SK-N-SH (cell line): ENCODE measurements at regions not wholly inside any gene's neighbourhood (a gene's known extent, or its start where the extent isn't known, plus 50 kb on each side); places are given as distances from the start of the nearest gene placed in this dataset.

Experiments used
- CHD2 ChIP-seq: fragments of 150-350 bp; IDR thresholded peaks from 2 replicates; pipeline ENCODE4 v1.6.1; 2018; ENCODE audit warnings: low read length; ENCODE audit not compliant: partially characterized antibody
- EZH2phosphoT487 ChIP-seq: fragments of 200-600 bp; sonication (generic); IDR thresholded peaks from 2 replicates; pipeline ENCODE4 v1.6.1; 2017; ENCODE audit warnings: low read depth, mixed run types, mild to moderate bottlenecking, antibody characterized with exemption, moderate library complexity, borderline replicate concordance
- GATA2 ChIP-seq: sonication (generic); formaldehyde crosslinking; IDR thresholded peaks from 2 replicates; pipeline ENCODE4 v1.5.0; 2020; ENCODE audit warnings: mild to moderate bottlenecking, missing genetic modification reagents
- JUND ChIP-seq: IDR thresholded peaks from 2 replicates; pipeline ENCODE4 v1.4.0; 2012
- MEF2A ChIP-seq: IDR thresholded peaks from 2 replicates; pipeline ENCODE4 v1.4.0; 2012; ENCODE audit warnings: low read depth, borderline replicate concordance
- NRF1 ChIP-seq: IDR thresholded peaks from 2 replicates; pipeline ENCODE4 v1.6.1; 2012; ENCODE audit warnings: low read depth, mild to moderate bottlenecking, low read length
- POLR2AphosphoS5 ChIP-seq: IDR thresholded peaks from 2 replicates; pipeline ENCODE4 v1.6.1; 2012; ENCODE audit warnings: low read depth, low read length
- RAD21 ChIP-seq: IDR thresholded peaks from 2 replicates; pipeline ENCODE4 v1.6.1; 2012; ENCODE audit warnings: mild to moderate bottlenecking, low read length
- SIN3A ChIP-seq: IDR thresholded peaks from 2 replicates; pipeline ENCODE4 v1.6.1; 2012; ENCODE audit warnings: low read depth, mild to moderate bottlenecking, low read length, moderate library complexity, borderline replicate concordance
- TF ChIP-seq, protein P1 (sequence below): fragments of 200-600 bp; sonication (generic); IDR thresholded peaks from 2 replicates; pipeline ENCODE4 v1.6.1; 2017; ENCODE audit warnings: antibody characterized with exemption, mild to moderate bottlenecking, moderate library complexity
- TF ChIP-seq, protein P2 (sequence below): IDR thresholded peaks from 2 replicates; pipeline ENCODE4 v1.4.0; 2012; ENCODE audit warnings: low read depth
- TF ChIP-seq, protein P3 (sequence below): IDR thresholded peaks from 2 replicates; pipeline ENCODE4 v1.6.1; 2012; ENCODE audit warnings: mild to moderate bottlenecking, low read depth, low read length, moderate library complexity

DNA sequence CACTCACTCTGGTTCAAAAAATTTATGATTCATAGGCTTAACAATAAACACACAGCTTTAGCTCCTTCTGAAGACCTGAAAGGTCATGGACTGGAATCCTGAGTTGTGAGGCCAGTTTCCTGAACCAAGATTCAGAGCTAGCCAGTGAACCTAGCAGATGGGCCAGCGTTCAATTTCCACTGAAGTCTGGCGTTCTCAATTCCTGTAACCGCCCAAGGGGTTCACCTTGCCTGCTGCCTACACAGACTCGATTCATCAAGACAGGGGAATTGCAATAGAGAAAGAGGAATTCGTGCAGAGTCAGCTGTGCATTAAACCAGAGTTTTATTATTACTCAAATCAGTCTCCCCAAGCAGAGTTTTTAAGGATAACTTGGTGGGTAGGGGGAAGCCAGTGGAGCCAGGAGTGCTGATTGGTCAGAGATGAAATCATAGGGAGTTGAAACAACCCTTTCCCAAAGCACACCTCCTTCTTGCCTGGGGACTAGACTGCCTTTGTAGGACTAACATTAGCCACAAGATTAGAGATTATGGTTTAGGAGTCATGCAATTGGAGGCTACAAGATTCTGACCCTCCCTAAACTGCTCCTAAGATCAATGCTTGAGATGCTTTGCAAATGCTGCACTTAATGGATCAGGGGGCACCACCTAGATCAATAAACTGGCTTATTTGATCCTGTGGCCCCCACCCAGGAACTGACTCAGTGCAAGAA, 117.5 kb upstream of the SHB start:
- TF ChIP-seq, protein P1, sequence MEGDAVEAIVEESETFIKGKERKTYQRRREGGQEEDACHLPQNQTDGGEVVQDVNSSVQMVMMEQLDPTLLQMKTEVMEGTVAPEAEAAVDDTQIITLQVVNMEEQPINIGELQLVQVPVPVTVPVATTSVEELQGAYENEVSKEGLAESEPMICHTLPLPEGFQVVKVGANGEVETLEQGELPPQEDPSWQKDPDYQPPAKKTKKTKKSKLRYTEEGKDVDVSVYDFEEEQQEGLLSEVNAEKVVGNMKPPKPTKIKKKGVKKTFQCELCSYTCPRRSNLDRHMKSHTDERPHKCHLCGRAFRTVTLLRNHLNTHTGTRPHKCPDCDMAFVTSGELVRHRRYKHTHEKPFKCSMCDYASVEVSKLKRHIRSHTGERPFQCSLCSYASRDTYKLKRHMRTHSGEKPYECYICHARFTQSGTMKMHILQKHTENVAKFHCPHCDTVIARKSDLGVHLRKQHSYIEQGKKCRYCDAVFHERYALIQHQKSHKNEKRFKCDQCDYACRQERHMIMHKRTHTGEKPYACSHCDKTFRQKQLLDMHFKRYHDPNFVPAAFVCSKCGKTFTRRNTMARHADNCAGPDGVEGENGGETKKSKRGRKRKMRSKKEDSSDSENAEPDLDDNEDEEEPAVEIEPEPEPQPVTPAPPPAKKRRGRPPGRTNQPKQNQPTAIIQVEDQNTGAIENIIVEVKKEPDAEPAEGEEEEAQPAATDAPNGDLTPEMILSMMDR: no peak
- TF ChIP-seq GATA2 (CRISPR knock-in tag) (no peak), RAD21 (no peak), POLR2AphosphoS5 (no peak), SIN3A (no peak), NRF1 (no peak), EZH2phosphoT487 (no peak), CHD2 (no peak), JUND (no peak), MEF2A (no peak)
- TF ChIP-seq, protein P2, sequence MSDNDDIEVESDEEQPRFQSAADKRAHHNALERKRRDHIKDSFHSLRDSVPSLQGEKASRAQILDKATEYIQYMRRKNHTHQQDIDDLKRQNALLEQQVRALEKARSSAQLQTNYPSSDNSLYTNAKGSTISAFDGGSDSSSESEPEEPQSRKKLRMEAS: no peak
- TF ChIP-seq, protein P3, sequence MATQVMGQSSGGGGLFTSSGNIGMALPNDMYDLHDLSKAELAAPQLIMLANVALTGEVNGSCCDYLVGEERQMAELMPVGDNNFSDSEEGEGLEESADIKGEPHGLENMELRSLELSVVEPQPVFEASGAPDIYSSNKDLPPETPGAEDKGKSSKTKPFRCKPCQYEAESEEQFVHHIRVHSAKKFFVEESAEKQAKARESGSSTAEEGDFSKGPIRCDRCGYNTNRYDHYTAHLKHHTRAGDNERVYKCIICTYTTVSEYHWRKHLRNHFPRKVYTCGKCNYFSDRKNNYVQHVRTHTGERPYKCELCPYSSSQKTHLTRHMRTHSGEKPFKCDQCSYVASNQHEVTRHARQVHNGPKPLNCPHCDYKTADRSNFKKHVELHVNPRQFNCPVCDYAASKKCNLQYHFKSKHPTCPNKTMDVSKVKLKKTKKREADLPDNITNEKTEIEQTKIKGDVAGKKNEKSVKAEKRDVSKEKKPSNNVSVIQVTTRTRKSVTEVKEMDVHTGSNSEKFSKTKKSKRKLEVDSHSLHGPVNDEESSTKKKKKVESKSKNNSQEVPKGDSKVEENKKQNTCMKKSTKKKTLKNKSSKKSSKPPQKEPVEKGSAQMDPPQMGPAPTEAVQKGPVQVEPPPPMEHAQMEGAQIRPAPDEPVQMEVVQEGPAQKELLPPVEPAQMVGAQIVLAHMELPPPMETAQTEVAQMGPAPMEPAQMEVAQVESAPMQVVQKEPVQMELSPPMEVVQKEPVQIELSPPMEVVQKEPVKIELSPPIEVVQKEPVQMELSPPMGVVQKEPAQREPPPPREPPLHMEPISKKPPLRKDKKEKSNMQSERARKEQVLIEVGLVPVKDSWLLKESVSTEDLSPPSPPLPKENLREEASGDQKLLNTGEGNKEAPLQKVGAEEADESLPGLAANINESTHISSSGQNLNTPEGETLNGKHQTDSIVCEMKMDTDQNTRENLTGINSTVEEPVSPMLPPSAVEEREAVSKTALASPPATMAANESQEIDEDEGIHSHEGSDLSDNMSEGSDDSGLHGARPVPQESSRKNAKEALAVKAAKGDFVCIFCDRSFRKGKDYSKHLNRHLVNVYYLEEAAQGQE: no peak
